CD4-positive, alpha-beta T cell treated with Interleukin-4 for 4 hours (primary cell): ENCODE measurements at regions not wholly inside any gene's neighbourhood (a gene's known extent, or its start where the extent isn't known, plus 50 kb on each side); places are given as distances from the start of the nearest gene placed in this dataset.
"Not testable (repeated sequence)": the region's sequence is repeated elsewhere in the genome, so short reads cannot be mapped to it uniquely, and the experiment has no call there.

ENCODE experiments used
- DNase-seq: peaks from one replicate; pipeline ENCODE4 v3.0.0-alpha.2; 2020

GRCh38 chr10:33858326-33858725 is 523.9 kb upstream of the NRP1 start:
- no peak for DNase-seq

GRCh38 chr10:33853221-33853620 is 518.8 kb upstream of the NRP1 start:
- DNase-seq: not testable (repeated sequence)

DNA sequence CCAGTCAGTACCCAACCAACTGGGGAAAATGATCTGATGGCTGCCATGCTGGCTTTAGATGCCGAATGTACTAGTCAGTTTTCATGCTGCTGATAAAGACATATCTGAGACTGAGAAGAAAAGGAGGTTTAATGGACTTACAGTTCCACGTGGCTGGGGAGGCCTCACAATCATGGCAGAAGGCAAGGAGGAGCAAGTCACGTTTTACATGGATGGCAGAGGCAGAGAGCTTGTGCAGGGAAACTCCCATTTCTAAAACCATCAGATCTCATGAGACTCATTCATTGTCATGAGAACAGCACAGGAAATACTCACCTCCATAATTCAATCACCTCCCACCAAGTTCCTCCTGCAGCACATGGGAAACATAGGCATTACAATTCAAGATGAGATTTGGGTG is 508.9 kb upstream of the NRP1 start:
- no peak for DNase-seq

- no peak for DNase-seq
Measured at GRCh38 chr10:33841678-33842077, 507.2 kb upstream of the NRP1 start.

DNA sequence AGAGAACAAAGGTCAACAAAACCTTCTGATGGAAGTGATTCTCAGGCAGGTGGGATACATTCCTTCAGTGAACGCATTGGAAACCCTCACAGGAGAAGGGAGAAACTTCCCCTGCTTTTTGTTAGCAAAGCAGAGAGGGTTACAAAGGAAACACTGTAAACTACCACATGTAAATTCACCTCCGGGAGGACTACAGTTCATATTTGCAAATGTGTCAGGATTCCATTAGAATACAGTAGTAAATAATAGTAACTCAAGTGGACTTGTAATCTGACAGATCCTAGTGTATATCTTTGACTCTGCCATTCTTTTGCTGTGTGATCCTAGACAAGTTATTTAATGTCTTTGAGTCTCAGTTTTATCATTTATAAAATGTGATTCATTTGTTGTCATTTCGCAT is 504.3 kb upstream of the NRP1 start:
- no peak for DNase-seq

DNA sequence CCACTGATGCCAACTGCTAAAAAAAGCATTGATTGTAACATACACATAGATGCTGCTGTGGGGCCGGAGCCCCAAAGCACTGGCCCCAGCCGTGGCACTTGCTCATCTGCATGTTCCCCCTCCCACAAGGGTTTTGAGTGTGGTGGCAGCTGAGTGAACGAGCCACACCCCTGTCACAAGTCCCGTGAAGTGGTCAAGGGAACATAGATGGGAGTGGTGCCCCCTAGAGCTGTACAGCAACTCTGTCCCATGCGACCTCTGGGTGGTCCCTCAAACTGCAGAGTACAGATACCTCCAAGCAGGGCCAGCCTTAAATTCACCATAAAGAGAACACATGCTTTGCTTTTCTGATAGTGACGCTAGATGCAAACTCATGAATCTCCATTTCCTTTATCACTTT is 503.3 kb upstream of the NRP1 start:
- DNase-seq: no peak

DNA sequence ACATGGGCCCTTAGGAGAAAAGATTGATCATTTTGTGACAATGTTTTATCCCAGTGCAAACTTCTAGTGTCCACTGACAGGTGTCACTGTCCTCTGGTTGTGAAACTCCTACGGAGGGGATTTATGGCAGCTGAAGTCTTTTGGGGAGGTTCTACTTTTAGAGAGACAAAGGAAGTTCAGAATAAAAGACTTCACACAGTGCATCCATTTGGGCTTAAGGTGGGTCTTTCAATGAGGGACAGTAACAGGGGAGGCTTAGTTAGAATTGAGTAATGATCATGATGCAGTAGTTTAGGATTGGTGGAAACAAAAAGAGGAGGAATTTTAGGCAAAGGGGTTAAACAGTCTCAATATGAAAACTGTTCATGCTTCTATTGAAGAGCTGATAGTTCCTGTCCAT is 501.1 kb upstream of the NRP1 start:
- no peak for DNase-seq

DNA sequence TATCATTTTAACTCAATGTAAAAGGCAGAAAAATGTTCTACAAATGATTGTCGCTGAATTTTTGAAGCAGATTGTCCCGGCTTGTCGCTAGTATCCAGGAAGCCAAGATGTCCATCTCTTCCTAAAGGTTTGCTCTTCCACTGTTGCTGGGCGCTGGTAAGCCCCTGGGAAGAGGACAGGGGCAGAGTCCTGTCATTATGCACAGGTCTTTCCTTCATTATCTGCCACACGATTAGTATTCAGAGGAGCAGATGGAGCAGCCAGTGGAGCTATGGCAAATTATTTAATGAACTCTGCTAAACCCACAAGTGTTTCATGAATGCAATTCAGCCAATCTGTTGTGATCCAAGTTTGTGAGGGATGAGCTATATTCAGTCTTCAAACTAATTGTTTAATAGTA is 499.1 kb upstream of the NRP1 start:
- no peak for DNase-seq

DNA sequence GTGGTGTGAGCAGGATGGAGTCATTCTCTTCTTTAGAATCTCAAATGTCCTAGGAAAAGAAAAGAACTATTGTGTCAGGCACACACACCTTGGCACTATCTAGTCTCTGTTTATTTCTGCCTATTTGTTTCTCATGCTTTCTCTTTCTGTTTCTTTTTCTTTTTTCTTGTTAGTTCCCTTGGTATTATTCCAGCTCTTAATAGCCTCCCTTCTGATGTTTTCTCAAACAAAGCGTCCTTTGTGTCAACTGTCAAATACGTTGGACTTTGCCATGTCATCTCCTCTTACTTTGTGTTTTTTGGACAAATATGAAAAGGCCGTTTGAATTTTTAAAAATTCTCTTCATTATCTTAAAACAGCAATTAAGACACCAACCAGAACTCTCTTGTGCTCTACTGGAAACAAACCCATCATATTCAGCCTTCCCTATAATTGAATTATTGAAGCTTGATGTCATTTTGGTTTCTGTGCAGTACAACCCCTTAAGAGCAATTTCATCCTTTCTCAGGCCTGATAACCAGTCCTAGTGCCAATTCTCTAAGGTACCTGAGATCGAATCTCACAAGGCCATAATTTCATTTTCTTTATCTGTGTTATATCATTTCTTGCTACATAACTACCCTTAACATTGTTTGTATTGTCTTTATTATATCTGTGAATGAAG is 497.8 kb upstream of the NRP1 start:
- DNase-seq: no peak

- no peak for DNase-seq
Measured at GRCh38 chr10:33831591-33831990, 497.1 kb upstream of the NRP1 start.

DNA sequence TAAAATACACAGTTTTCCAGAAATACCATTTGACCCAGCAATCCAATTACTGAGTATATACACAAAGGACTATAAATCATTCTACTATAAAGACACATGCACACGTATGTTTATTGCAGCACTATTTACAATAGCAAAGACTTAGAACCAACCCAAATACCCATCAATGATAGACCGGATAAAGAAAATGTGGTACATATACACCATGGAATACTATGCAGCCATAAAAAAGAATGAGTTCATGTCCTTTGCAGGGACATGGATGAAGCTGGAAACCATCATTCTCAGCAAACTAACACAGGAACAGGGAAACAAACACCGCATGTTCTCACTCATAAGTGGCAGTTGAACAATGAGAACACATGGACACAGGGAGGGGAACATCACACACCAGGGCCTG is 495.4 kb upstream of the NRP1 start:
- DNase-seq: not testable (repeated sequence)

GRCh38 chr10:33828592-33828991 is 494.1 kb upstream of the NRP1 start:
- DNase-seq: no peak

DNA sequence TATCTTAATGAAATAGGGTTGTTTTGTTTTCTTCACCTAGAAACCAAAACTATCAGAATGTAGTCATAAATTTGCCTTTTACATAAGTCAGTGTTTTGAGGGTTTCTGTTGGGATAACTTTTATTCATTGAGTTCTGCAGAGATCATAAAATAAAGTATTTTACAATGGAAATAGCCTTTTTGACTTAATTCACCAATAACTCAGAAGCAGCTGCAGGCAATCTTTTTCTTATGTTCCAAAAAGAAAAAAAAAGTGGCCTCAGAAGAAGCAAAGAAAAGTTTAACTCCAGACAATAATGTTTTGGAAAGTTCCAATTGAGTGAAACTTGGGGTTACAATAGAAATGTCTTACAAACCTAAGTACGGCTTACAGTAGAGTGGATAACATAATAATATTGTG is 491.7 kb upstream of the NRP1 start:
- DNase-seq: no peak

DNA sequence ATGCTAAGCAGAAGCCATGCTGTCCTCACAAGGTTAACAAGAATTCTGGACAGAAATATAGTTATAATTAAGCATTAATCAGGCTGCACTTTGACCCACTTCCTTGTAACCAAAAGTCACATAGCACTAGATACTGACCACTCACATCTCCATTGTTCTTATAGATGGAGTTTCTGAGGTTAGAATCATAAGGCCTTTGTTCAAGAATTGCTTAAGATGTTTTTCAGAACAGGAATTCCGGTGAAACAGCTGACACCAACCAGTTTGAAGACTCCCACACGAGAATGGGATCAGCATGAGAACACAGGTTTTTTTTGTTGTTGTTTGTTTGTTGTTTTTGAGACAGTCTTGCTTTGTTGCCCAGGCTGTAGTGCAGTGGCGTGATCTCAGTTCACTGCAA is 488.3 kb upstream of the NRP1 start:
- no peak for DNase-seq

DNA sequence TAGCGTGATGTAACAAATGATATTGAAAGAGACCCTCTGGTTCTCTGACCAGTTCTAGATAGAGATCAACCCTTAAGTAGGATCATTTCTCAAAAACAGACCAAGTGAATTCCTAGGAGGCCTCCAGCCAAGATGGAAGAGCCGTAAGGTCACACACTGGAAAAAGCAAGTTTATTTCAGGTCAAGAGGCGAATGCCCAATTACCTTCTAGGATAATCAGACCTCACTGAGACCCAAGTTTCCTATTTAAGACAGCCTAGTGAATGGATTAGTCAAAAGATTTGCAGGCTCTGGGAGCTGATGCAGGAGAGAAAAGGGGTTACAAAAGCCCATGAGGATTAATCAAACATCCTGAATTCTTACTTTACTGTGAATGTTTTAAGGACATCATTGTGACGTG is 486.1 kb upstream of the NRP1 start:
- DNase-seq: no peak

DNA sequence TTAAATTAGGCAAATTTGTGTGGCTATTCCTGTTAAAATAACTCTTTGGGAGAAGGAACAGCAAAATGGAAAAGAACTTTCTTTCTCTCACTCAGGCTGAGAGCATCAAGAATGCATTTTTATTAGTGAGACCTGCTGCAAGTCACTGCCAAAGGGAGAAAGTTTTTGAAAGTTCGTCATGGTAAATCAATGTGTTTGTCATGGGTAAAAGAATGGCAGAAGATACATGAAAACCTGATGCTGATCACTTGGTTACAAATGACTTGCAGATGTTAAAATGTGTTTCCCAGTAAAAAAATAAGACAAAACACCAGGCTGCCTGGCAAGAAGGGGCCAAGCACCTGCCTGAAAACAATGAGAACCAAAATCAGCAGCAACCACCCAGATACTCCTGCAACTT is 484.7 kb upstream of the NRP1 start:
- no peak for DNase-seq

DNA sequence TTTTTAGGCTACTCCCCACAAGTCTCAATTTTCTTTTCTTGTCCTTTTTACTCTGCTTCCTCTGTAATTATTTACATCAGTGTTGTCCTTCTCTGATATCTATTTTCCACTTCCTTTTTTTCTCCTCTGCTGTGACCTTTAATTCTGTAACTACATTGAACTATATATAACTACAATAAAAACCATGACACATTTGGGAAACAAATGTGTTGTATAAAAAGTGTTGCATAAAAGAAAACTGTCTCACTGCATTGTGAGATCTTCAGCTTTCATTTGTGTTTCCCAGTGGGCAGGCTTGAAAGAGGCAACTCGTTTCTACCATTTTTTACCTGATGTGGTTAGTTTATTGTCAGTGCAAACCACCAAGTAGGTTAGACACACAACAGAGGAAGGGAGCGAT is 483.9 kb upstream of the NRP1 start:
- no peak for DNase-seq

GRCh38 chr10:33817605-33818004 is 483.1 kb upstream of the NRP1 start:
- no peak for DNase-seq

- DNase-seq: no peak
Measured at GRCh38 chr10:33815776-33816175, 481.3 kb upstream of the NRP1 start.

- no peak for DNase-seq
Measured at GRCh38 chr10:33813871-33814270, 479.4 kb upstream of the NRP1 start.

GRCh38 chr10:33813415-33813814 is 478.9 kb upstream of the NRP1 start:
- no peak for DNase-seq

DNA sequence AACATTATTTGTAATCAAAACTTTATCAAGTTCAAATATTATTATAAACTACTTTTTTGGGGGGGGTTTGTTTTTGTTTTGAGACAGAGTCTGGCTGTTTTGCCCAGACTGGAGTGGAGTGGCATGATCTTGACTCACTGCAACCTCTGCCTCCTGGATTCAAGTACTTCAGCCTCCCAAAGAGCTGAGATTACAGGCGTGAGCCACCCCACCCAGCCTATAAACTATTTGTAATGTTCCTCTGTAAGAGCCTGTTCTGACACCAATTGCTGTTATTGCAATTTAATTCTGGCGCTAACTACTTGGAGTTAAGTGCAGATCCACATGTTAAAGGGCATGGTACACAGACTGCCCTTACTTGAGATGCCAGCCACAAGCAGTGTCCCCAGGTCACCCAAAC is 478.1 kb upstream of the NRP1 start:
- no peak for DNase-seq

- DNase-seq: no peak
Measured at GRCh38 chr10:33810986-33811385, 476.5 kb upstream of the NRP1 start.

- no peak for DNase-seq
Measured at GRCh38 chr10:33809732-33810131, 475.3 kb upstream of the NRP1 start.

- DNase-seq: no peak
Measured at GRCh38 chr10:33808475-33808874, 474.0 kb upstream of the NRP1 start.
